ENCODE measurements at regions not wholly inside any gene's neighbourhood (a gene's known extent, or its start where the extent isn't known, plus 50 kb on each side); places are given as distances from the start of the nearest gene placed in this dataset.

- TF ChIP-seq CTCF (IDR thresholded peaks at IDR 0.05; ENCODE audit: low read length): no peak
- TF ChIP-seq EZH2phosphoT487 (IDR thresholded peaks at IDR 0.05; ENCODE audit: low read length): no peak
- TF ChIP-seq EZH2 (optimal IDR thresholded peaks at IDR 0.05; ENCODE audit: low read depth, low read length): no peak
These were observed 121.9 kb upstream of the LGALSL start for GRCh38 chr2:64331849-64332699.
